ENCODE measurements at regions not wholly inside any gene's neighbourhood (a gene's known extent, or its start where the extent isn't known, plus 50 kb on each side); places are given as distances from the start of the nearest gene placed in this dataset.

DNA sequence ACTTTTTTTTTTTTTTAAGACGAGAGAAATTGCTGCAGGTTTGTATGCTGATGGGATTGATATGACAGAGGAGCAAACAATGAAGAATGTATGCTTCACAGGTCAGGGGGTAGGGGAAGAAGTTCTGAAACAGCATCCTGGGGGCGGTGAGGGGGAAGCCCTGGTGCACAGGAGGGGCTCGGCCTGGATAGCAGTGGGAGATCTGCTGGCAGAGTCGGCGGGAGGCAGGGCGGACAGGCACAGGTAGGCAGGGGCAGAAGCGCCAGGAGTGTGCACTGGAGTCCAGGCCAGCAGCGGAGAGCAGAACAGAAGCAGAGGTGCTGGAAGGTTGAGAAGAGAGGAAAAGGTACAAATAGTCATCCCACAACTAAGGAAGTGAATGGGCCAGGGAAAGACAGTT lies 175.4 kb downstream of the SNX10 start (continued):
- no peak for TF ChIP-seq ZNF274 (IDR thresholded peaks at IDR 0.05; ENCODE audit: low read depth, low read length)
- TF ChIP-seq ELF1 (IDR thresholded peaks at IDR 0.05; ENCODE audit: borderline replicate concordance, low read depth): no peak
- TF ChIP-seq CTCF (IDR thresholded peaks at IDR 0.05 in 2 of 3, conservative IDR thresholded peaks at IDR 0.05 in 1 of 3; ENCODE audit: borderline replicate concordance in 1 of 3, insufficient read depth in 1 of 3, low read depth in 2 of 3, low read length in 2 of 3): no peak
- no peak for TF ChIP-seq EZH2phosphoT487 (IDR thresholded peaks at IDR 0.05; ENCODE audit: borderline replicate concordance)

DNA sequence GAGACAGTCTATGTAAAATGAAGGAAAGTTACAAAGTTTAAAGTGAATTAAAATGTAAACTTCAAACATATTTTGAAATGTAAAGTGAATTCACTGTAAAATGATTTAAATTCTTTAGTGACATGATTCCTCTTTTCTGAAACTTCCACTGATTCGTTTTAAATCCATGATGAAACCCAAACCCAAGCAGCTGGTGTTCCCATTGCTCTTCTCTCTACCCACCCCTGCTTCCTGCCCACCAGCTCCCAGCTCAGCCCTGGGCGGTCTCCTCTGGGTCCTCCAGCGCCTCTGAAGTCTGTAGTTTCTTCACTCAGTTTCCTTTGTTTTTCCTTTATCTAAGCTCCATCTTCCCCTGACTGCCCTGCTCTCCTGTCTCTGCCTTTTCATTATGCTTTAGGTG lies 175.9 kb downstream of the SNX10 start:
- H3K9me3 ChIP-seq (ENCODE audit: control insufficient read depth in 1 of 2, insufficient read depth in 1 of 2, low read depth in 1 of 2, low read length in 2 of 2): no peaks in the 10 kb centered on the region
- no peak overlapping the region for H3K9ac ChIP-seq (ENCODE audit: low read length)
- DNase-seq (ENCODE audit: low read depth, low spot score) (no peak), ATAC-seq (no peak)
- H3K36me3 ChIP-seq (ENCODE audit: control insufficient read depth in 1 of 2, insufficient read depth in 2 of 2, low read length in 2 of 2): no peaks in the 10 kb centered on the region
- H3K27ac ChIP-seq (ENCODE audit: low read depth, low read length): no peak overlapping the region
- intact Hi-C loops (cut with micrococcal nuclease): no loop called here
- TF ChIP-seq POLR2AphosphoS5 (IDR thresholded peaks at IDR 0.05; ENCODE audit: low read depth, low read length): no peak
- no peak for TF ChIP-seq TCF7L2 (IDR thresholded peaks at IDR 0.05; ENCODE audit: borderline replicate concordance, extremely low read depth, insufficient read depth, insufficient read length)
- TF ChIP-seq RAD21 (IDR thresholded peaks at IDR 0.05; ENCODE audit: low read depth): no peak
- TF ChIP-seq SIN3A (IDR thresholded peaks at IDR 0.05; ENCODE audit: low read depth): no peak
- no peak for TF ChIP-seq EGR1 (IDR thresholded peaks at IDR 0.05; ENCODE audit: low read depth)
- no peak for TF ChIP-seq ATF3 (IDR thresholded peaks at IDR 0.05)
- no peak overlapping the region for H3K4me3 ChIP-seq (replicated peaks in 1 of 2; ENCODE audit: low read depth in 1 of 2, low read length in 2 of 2)
- no peaks in the 10 kb centered on the region for H3K4me1 ChIP-seq (ENCODE audit: control insufficient read depth in 1 of 2, insufficient read depth in 2 of 2, low read length in 2 of 2)
- CTCF ChIA-PET: no interaction called here
- H3K27me3 ChIP-seq (ENCODE audit: insufficient read depth, low read length): peaks cover 17% of the 10 kb centered on the region; the same call in 1 of the 2 replicates
- no peak overlapping the region for H2AFZ ChIP-seq (ENCODE audit: low read depth, low read length, poor library complexity, severe bottlenecking)
- H3K79me2 ChIP-seq (ENCODE audit: insufficient read depth, low read length): no peaks in the 10 kb centered on the region
- no TSS peak for BruUV-seq (replicated peaks)
- POLR2A ChIA-PET: no interaction called here
- RAD21 ChIA-PET (ENCODE audit: low non-redundant PET in 1 of 2, low total read pairs in 2 of 2, uncharacterized antibody in 2 of 2, unreplicated experiment in 2 of 2): no interaction called here
- H3K9me2 ChIP-seq (ENCODE audit: insufficient read depth): no peaks in the 10 kb centered on the region
- H4K20me1 ChIP-seq (ENCODE audit: insufficient read depth): no peaks in the 10 kb centered on the region
- no peak overlapping the region for H3K4me2 ChIP-seq (ENCODE audit: low read length)
